ENCODE measurements at regions not wholly inside any gene's neighbourhood (a gene's known extent, or its start where the extent isn't known, plus 50 kb on each side); places are given as distances from the start of the nearest gene placed in this dataset.

DNA sequence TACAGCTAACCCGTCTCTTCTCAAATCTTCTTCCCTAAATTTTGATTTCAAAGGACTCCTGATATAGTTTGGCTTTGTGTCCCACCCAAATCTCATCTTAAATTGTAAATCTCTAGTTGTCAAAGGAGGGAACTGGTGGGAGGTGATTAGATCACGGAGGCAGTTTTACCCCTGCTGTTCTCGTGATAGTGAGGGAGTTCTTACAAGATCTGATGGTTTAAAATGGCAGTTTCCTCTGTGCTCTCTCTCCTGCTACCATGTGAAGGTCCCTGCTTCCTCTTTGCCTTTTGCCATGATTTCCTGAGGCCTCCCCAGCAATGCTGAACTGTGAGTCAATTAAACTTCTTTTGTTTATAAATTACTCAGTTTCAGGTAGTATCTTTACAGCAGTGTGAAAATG lies 269.3 kb downstream of the POLR1F start:
- no peak for DNase-seq
- ChIA-PET CTCF (no interaction called here), POLR2A (no interaction called here)
- Mint-ChIP-seq H3K9me3 (peaks cover 4% of the 10 kb centered on the region), H3K27ac (no peak overlapping the region), H3K4me1 (ENCODE audit: low read depth) (no peaks in the 10 kb centered on the region), H3K27me3 (no peaks in the 10 kb centered on the region), H3K4me3 (no peak overlapping the region), H3K36me3 (ENCODE audit: low read depth) (no peaks in the 10 kb centered on the region)
- TF ChIP-seq, protein P1, sequence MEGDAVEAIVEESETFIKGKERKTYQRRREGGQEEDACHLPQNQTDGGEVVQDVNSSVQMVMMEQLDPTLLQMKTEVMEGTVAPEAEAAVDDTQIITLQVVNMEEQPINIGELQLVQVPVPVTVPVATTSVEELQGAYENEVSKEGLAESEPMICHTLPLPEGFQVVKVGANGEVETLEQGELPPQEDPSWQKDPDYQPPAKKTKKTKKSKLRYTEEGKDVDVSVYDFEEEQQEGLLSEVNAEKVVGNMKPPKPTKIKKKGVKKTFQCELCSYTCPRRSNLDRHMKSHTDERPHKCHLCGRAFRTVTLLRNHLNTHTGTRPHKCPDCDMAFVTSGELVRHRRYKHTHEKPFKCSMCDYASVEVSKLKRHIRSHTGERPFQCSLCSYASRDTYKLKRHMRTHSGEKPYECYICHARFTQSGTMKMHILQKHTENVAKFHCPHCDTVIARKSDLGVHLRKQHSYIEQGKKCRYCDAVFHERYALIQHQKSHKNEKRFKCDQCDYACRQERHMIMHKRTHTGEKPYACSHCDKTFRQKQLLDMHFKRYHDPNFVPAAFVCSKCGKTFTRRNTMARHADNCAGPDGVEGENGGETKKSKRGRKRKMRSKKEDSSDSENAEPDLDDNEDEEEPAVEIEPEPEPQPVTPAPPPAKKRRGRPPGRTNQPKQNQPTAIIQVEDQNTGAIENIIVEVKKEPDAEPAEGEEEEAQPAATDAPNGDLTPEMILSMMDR (IDR thresholded peaks at IDR 0.05): no peak
- intact Hi-C loops (cut with micrococcal nuclease): no loop called here
- ATAC-seq: no peak

DNA sequence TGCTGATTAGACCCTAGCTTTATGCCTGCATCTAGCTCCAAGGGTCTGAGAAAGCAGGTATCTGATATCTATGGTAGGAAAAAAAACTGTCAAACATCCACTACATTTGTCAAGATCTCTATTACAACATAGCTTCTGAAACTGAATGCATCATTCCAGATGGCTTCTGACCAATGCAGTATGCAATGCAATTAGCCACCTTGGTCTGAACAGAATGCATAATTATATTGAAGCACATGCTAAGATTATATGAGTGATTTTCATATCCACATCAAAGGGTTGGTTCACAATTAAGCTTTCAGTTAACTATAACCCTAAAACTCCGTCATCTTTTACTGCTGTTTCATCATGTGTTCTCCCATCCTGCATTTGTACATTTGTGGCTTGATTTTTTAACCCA lies 271.4 kb downstream of the POLR1F start:
- Mint-ChIP-seq H3K4me3 (no peak overlapping the region), H3K27me3 (no peaks in the 10 kb centered on the region), H3K27ac (no peak overlapping the region), H3K9me3 (peaks cover 2% of the 10 kb centered on the region), H3K36me3 (ENCODE audit: low read depth) (no peaks in the 10 kb centered on the region), H3K4me1 (ENCODE audit: low read depth) (no peaks in the 10 kb centered on the region)
- ATAC-seq (no peak), DNase-seq (no peak)
- intact Hi-C loops (cut with micrococcal nuclease): no loop called here
- CTCF ChIA-PET: no interaction called here
- TF ChIP-seq, protein P1 (IDR thresholded peaks at IDR 0.05): no peak
- POLR2A ChIA-PET: no interaction called here

DNA sequence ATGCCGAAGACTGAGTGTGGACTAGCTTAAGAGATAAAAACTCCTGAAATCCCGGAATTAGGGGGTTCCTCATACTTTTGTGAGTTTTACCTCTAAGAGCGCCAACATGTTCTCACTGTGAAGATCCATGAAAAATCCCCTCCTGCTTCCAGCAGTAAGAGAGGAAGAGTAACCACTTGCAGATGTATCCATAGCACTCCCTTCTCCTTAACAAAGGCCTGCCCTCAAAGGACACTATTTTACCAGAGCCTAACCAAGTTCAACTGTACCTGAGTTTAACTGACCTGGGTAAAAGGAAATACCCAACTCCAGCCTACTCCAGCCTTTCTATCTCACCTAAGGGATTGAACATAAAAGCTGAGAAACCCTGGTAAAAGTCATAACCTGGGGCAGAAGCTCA lies 280.9 kb downstream of the POLR1F start:
- no peaks in the 10 kb centered on the region for H3K4me1 Mint-ChIP-seq (ENCODE audit: low read depth)
- no peak overlapping the region for H3K4me3 Mint-ChIP-seq
- ChIA-PET CTCF (no interaction called here), POLR2A (no interaction called here)
- no peak overlapping the region for H3K27ac Mint-ChIP-seq
- H3K9me3 Mint-ChIP-seq: no peaks in the 10 kb centered on the region
- intact Hi-C loops (cut with micrococcal nuclease): no loop called here
- no peaks in the 10 kb centered on the region for H3K36me3 Mint-ChIP-seq (ENCODE audit: low read depth)
- no peak for DNase-seq
- TF ChIP-seq, protein P1 (IDR thresholded peaks at IDR 0.05): no peak
- ATAC-seq: no peak
- no peaks in the 10 kb centered on the region for H3K27me3 Mint-ChIP-seq

DNA sequence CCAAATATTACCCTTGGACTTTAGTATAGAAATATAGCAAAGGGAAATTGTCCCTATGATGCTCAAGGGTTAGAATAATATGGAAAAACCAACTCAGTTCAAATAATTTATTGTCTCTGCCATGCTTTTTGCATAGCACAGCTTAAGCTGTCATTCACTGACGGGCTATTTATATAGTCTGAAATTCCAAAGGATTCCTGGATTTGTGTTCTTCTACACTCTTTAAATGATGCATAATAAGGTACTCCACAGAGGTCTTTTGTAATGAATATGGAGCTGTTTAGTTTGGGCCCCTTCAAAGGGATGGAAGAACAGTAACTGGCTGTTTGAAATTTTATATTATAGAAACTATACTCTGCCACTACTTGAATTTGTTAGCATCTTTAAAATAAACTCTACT lies 276.6 kb upstream of the FERD3L start:
- DNase-seq (no peak), ATAC-seq (no peak)
- POLR2A ChIA-PET: no interaction called here
- no peaks in the 10 kb centered on the region for H3K27me3 Mint-ChIP-seq
- TF ChIP-seq, protein P1 (IDR thresholded peaks at IDR 0.05): no peak
- intact Hi-C loops (cut with micrococcal nuclease): no loop called here
- CTCF ChIA-PET: no interaction called here
- H3K9me3 Mint-ChIP-seq: no peaks in the 10 kb centered on the region
- no peak overlapping the region for H3K27ac Mint-ChIP-seq
- H3K36me3 Mint-ChIP-seq (ENCODE audit: low read depth): no peaks in the 10 kb centered on the region
- H3K4me3 Mint-ChIP-seq: no peak overlapping the region
- H3K4me1 Mint-ChIP-seq (ENCODE audit: low read depth): no peaks in the 10 kb centered on the region

DNA sequence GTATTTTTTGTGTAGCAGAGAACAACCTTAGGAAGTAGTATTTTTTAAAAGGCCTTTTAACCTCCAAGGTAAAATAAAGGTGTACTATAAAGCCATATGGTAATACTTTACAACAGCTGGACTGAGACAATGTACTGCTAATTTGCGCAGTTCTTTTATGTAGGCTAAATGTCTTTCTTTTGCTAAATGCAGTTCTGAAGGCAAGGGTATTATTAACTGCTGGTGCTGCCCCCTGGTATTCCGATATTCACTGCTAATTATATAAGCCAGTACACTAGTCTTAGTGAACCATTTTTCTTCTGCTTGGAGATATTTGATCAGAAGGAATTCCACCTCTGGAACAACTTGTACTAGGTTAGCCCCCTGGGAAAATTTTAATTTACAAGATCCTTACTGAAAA lies 272.0 kb upstream of the FERD3L start:
- Mint-ChIP-seq H3K27ac (no peak overlapping the region), H3K27me3 (no peaks in the 10 kb centered on the region), H3K4me1 (ENCODE audit: low read depth) (no peaks in the 10 kb centered on the region), H3K4me3 (no peak overlapping the region), H3K36me3 (ENCODE audit: low read depth) (no peaks in the 10 kb centered on the region), H3K9me3 (no peaks in the 10 kb centered on the region)
- ATAC-seq: no peak
- POLR2A ChIA-PET: no interaction called here
- TF ChIP-seq, protein P1 (IDR thresholded peaks at IDR 0.05): no peak
- intact Hi-C loops (cut with micrococcal nuclease): no loop called here
- CTCF ChIA-PET: no interaction called here
- no peak for DNase-seq
